ENCODE measurements at regions not wholly inside any gene's neighbourhood (a gene's known extent, or its start where the extent isn't known, plus 50 kb on each side); places are given as distances from the start of the nearest gene placed in this dataset.
"Not testable (repeated sequence)": the region's sequence is repeated elsewhere in the genome, so short reads cannot be mapped to it uniquely, and the experiment has no call there.

DNA sequence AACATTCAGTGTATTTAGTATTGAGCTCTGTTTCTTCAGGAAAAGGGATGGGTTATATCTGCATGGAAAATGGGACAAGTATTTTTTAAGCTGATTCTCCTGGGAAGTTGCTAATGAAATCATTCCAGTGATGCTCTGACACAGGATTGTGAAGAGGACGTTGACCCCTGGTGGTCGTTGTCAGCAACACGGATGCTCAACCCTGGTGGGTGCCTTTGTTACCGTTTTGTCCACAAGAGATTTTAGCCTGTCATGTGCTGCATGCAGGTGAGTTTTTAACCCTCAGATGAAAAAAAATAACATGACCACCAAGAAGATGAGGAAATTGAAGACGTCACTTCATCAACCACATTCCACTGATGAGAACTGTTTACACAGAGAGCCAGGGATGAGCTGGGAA, 1186.1 kb downstream of the TMEM121 start:
- H3K4me3 ChIP-seq (ENCODE audit: low read depth, low read length); H3K27me3 ChIP-seq (ENCODE audit: control insufficient read depth, insufficient read depth, low read length); H3K4me1 ChIP-seq (ENCODE audit: control insufficient read depth, insufficient read depth, low read length); H3K9ac ChIP-seq (ENCODE audit: low read depth, low read length); H3K36me3 ChIP-seq (ENCODE audit: control insufficient read depth, insufficient read depth, low read length); H3K27ac ChIP-seq (ENCODE audit: low read depth, low read length): not testable (repeated sequence)
- peaks cover 48% of the 10 kb centered on the region for H3K9me3 ChIP-seq (ENCODE audit: control insufficient read depth, insufficient read depth, low read length)

DNA sequence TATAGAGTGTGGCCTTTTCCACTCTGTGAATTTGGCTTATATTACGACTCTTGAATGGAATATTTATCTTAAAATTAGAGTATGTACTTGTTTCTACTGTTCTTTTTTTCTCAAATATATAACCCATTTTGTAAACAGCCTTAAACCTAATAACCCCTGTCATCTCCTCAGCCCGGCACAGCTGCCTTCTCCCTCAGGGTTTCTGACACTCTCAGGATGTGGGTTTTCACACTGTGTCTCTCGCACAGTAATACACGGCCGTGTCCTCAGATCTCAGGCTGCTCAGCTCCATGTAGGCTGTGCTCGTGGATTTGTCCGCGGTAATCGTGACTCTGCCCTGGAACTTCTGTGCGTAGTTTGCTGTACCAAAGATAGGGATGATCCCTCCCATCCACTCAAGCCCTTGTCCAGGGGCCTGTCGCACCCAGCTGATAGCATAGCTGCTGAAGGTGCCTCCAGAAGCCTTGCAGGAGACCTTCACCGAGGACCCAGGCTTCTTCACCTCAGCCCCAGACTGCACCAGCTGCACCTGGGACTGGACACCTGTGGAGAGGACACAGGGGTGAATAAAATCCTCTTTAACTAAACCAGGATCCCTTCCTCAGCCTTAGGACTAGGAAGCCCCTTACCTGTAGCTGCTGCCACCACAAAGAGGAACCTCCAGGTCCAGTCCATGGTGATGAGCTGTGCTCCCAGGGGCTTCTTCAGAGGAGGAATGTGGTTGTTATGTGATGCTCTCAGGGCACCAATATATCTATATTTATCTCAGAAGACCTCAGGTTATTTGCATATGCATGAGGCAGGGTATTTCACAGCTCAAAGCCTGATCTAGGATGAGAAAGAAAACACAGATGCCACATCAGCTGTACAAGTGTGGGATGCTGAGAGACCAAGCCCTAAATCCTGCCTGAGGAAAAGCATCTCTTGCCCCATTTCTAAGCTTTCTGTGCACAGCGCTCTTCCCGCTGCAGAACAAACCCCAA, 1188.4 kb downstream of the TMEM121 start:
- H3K36me3 ChIP-seq (ENCODE audit: control insufficient read depth, insufficient read depth, low read length); H3K27me3 ChIP-seq (ENCODE audit: control insufficient read depth, insufficient read depth, low read length); H3K9ac ChIP-seq (ENCODE audit: low read depth, low read length); H3K27ac ChIP-seq (ENCODE audit: low read depth, low read length); H3K4me3 ChIP-seq (ENCODE audit: low read depth, low read length); H3K4me1 ChIP-seq (ENCODE audit: control insufficient read depth, insufficient read depth, low read length): not testable (repeated sequence)
- peaks cover 50% of the 10 kb centered on the region for H3K9me3 ChIP-seq (ENCODE audit: control insufficient read depth, insufficient read depth, low read length)

DNA sequence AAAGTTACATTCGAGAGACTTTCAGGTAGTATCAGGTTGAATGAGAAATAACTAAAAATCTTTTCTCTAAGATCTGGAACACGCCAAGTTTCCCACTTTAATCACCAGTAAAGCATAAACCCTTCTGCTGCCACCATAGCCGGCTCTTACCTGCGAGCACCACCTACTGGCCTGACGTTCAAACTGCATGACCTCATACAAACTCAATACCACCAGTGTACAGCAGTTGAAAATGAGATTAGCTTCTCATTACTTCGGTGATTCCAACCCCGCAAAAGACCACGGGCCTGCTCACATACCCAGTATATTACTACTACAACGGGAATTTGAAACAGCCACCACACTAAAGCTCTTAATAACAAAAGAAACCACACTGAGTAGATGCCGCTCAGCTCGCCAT, 1191.2 kb downstream of the TMEM121 start:
- not testable (repeated sequence) for H3K36me3 ChIP-seq (ENCODE audit: control insufficient read depth, insufficient read depth, low read length); H3K4me3 ChIP-seq (ENCODE audit: low read depth, low read length); H3K27me3 ChIP-seq (ENCODE audit: control insufficient read depth, insufficient read depth, low read length); H3K27ac ChIP-seq (ENCODE audit: low read depth, low read length); H3K4me1 ChIP-seq (ENCODE audit: control insufficient read depth, insufficient read depth, low read length); H3K9ac ChIP-seq (ENCODE audit: low read depth, low read length)
- peaks cover 39% of the 10 kb centered on the region for H3K9me3 ChIP-seq (ENCODE audit: control insufficient read depth, insufficient read depth, low read length)

GRCh38 chr14:106719880-106720279, 1193.5 kb downstream of the TMEM121 start:
- not testable (repeated sequence) for H3K4me1 ChIP-seq (ENCODE audit: control insufficient read depth, insufficient read depth, low read length); H3K9ac ChIP-seq (ENCODE audit: low read depth, low read length); H3K27ac ChIP-seq (ENCODE audit: low read depth, low read length); H3K36me3 ChIP-seq (ENCODE audit: control insufficient read depth, insufficient read depth, low read length); H3K4me3 ChIP-seq (ENCODE audit: low read depth, low read length); H3K27me3 ChIP-seq (ENCODE audit: control insufficient read depth, insufficient read depth, low read length)
- peaks cover 32% of the 10 kb centered on the region for H3K9me3 ChIP-seq (ENCODE audit: control insufficient read depth, insufficient read depth, low read length)

GRCh38 chr14:106721926-106722325, 1195.5 kb downstream of the TMEM121 start:
- not testable (repeated sequence) for H3K27ac ChIP-seq (ENCODE audit: low read depth, low read length); H3K9ac ChIP-seq (ENCODE audit: low read depth, low read length); H3K27me3 ChIP-seq (ENCODE audit: control insufficient read depth, insufficient read depth, low read length); H3K4me1 ChIP-seq (ENCODE audit: control insufficient read depth, insufficient read depth, low read length); H3K4me3 ChIP-seq (ENCODE audit: low read depth, low read length); H3K36me3 ChIP-seq (ENCODE audit: control insufficient read depth, insufficient read depth, low read length)
- H3K9me3 ChIP-seq (ENCODE audit: control insufficient read depth, insufficient read depth, low read length) = peaks cover 35% of the 10 kb centered on the region

GRCh38 chr14:106722813-106723687, 1196.7 kb downstream of the TMEM121 start:
- not testable (repeated sequence) for H3K27me3 ChIP-seq (ENCODE audit: control insufficient read depth, insufficient read depth, low read length); H3K9ac ChIP-seq (ENCODE audit: low read depth, low read length); H3K4me3 ChIP-seq (ENCODE audit: low read depth, low read length); H3K36me3 ChIP-seq (ENCODE audit: control insufficient read depth, insufficient read depth, low read length); H3K4me1 ChIP-seq (ENCODE audit: control insufficient read depth, insufficient read depth, low read length); H3K27ac ChIP-seq (ENCODE audit: low read depth, low read length)
- H3K9me3 ChIP-seq (ENCODE audit: control insufficient read depth, insufficient read depth, low read length) = peaks cover 35% of the 10 kb centered on the region

DNA sequence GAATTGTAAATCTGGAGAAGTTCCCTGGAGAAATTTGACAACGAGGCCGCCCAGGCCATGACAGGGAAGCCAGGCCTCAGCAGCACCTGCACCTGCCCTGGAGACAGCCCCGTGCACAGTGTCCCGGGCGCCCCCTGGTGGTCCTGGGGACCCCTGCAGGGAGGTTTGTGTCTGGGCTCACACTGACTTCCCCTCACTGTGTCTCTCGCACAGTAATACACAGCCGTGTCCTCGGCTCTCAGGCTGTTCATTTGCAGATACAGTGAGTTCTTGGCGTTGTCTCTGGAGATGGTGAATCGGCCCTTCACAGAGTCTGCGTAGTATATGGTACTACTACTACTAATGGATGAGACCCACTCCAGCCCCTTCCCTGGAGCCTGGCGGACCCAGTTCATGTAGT, 1201.6 kb downstream of the TMEM121 start:
- not testable (repeated sequence) for H3K27me3 ChIP-seq (ENCODE audit: control insufficient read depth, insufficient read depth, low read length); H3K4me1 ChIP-seq (ENCODE audit: control insufficient read depth, insufficient read depth, low read length); H3K36me3 ChIP-seq (ENCODE audit: control insufficient read depth, insufficient read depth, low read length); H3K27ac ChIP-seq (ENCODE audit: low read depth, low read length); H3K9ac ChIP-seq (ENCODE audit: low read depth, low read length); H3K4me3 ChIP-seq (ENCODE audit: low read depth, low read length)
- peaks cover 51% of the 10 kb centered on the region for H3K9me3 ChIP-seq (ENCODE audit: control insufficient read depth, insufficient read depth, low read length)

DNA sequence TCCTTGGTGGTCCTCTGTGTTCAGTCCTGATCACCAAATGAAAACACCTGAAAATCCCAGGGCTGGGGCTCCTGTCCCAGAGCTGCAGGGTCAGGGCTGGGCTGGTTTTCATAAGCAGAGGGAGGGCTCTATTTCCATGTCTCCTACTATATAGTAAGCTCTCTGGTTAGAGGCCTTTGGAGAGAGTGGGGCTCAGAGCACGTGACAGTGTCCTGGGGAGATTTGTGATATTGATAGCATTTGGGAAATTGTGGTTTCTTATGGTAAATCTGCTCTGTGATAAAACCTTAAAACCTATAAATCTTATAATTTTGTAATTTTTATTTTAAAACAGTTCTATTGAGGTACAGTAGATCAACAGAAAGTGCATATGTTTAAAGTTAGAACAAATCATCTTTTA, 1202.2 kb downstream of the TMEM121 start:
- Histone ChIP-seq H3K9me3 (ENCODE audit: control insufficient read depth, insufficient read depth, low read length) (peaks cover 56% of the 10 kb centered on the region), H3K27me3 (ENCODE audit: control insufficient read depth, insufficient read depth, low read length) (no peaks in the 10 kb centered on the region), H3K36me3 (ENCODE audit: control insufficient read depth, insufficient read depth, low read length) (no peaks in the 10 kb centered on the region), H3K9ac (ENCODE audit: low read depth, low read length) (no peak overlapping the region), H3K4me3 (ENCODE audit: low read depth, low read length) (no peak overlapping the region), H3K4me1 (ENCODE audit: control insufficient read depth, insufficient read depth, low read length) (no peaks in the 10 kb centered on the region), H3K27ac (ENCODE audit: low read depth, low read length) (no peak overlapping the region)

GRCh38 chr14:106729551-106729950, 1203.2 kb downstream of the TMEM121 start:
- no peaks in the 10 kb centered on the region for H3K4me1 ChIP-seq (ENCODE audit: control insufficient read depth, insufficient read depth, low read length)
- H3K9ac ChIP-seq (ENCODE audit: low read depth, low read length) = no peak overlapping the region
- H3K27me3 ChIP-seq (ENCODE audit: control insufficient read depth, insufficient read depth, low read length) = no peaks in the 10 kb centered on the region
- H3K9me3 ChIP-seq (ENCODE audit: control insufficient read depth, insufficient read depth, low read length) = peaks cover 65% of the 10 kb centered on the region
- H3K36me3 ChIP-seq (ENCODE audit: control insufficient read depth, insufficient read depth, low read length) = no peaks in the 10 kb centered on the region
- H3K4me3 ChIP-seq (ENCODE audit: low read depth, low read length) = no peak overlapping the region
- no peak overlapping the region for H3K27ac ChIP-seq (ENCODE audit: low read depth, low read length)

- no peak overlapping the region for H3K9ac ChIP-seq (ENCODE audit: low read depth, low read length)
- H3K27ac ChIP-seq (ENCODE audit: low read depth, low read length) = no peak overlapping the region
- no peak overlapping the region for H3K4me3 ChIP-seq (ENCODE audit: low read depth, low read length)
- H3K36me3 ChIP-seq (ENCODE audit: control insufficient read depth, insufficient read depth, low read length) = no peaks in the 10 kb centered on the region
- no peaks in the 10 kb centered on the region for H3K4me1 ChIP-seq (ENCODE audit: control insufficient read depth, insufficient read depth, low read length)
- H3K9me3 ChIP-seq (ENCODE audit: control insufficient read depth, insufficient read depth, low read length) = peaks cover 93% of the 10 kb centered on the region
- H3K27me3 ChIP-seq (ENCODE audit: control insufficient read depth, insufficient read depth, low read length) = no peaks in the 10 kb centered on the region
Observed at GRCh38 chr14:106733771-106734170, 1207.4 kb downstream of the TMEM121 start.

- Histone ChIP-seq H3K27ac (ENCODE audit: low read depth, low read length) (no peak overlapping the region), H3K36me3 (ENCODE audit: control insufficient read depth, insufficient read depth, low read length) (no peaks in the 10 kb centered on the region), H3K4me1 (ENCODE audit: control insufficient read depth, insufficient read depth, low read length) (no peaks in the 10 kb centered on the region), H3K27me3 (ENCODE audit: control insufficient read depth, insufficient read depth, low read length) (no peaks in the 10 kb centered on the region), H3K9me3 (ENCODE audit: control insufficient read depth, insufficient read depth, low read length) (peaks cover 86% of the 10 kb centered on the region), H3K9ac (ENCODE audit: low read depth, low read length) (no peak overlapping the region), H3K4me3 (ENCODE audit: low read depth, low read length) (no peak overlapping the region; the same call in 1 of the 2 replicates)
Observed at GRCh38 chr14:106737021-106737420, 1210.6 kb downstream of the TMEM121 start.
